HG03457 (cell line): ENCODE measurements at regions not wholly inside any gene's neighbourhood (a gene's known extent, or its start where the extent isn't known, plus 50 kb on each side); places are given as distances from the start of the nearest gene placed in this dataset.
"Not testable (repeated sequence)": the region's sequence is repeated elsewhere in the genome, so short reads cannot be mapped to it uniquely, and the experiment has no call there.

ENCODE experiments used
- ATAC-seq: cut with Tn5 transposase; IDR thresholded peaks from one replicate; pipeline ENCODE4 v1.9.1; 2021; ENCODE audit warnings: moderate number of reproducible peaks; ENCODE audit not compliant: unreplicated experiment

DNA sequence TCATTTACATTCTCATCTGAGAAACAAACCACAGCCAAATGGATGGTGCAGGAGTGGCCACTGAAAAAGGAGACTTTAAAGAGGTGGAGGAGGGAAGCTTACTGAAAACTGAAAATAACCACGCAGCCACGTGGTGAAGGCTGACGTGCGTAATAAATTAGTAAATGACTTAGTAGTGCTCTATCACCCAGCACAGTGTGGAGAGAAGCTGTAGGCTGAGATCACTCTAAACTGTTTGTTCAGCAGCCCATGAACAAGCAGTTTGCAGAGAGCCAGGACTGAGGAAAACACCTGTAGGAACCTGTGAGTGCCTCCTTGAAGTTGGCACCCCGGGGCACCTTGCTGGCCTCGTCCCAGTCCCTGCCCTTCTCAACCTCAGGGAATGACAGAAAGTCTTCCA is 193.0 kb downstream of the TXNL1 start:
- ATAC-seq = no peak

DNA sequence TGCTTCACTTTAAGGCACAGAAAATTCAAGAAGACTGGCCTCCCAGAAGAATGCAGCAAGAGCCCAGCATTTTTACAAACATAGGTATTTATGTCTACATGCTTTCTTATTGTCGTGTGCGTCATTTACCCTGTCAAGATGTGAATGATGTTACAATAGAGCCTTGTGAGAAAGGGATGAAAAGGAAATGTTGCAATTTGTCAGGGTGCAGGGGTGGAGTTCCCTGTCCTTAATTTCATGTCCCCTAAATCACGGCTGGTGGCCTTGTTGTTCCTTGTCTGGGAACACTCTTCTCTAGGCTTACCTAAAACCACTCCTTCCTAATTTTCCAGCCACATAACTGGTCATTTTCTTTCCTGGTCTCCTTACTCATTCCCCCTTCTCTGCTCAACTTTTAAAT is 194.2 kb downstream of the TXNL1 start:
- no peak for ATAC-seq

DNA sequence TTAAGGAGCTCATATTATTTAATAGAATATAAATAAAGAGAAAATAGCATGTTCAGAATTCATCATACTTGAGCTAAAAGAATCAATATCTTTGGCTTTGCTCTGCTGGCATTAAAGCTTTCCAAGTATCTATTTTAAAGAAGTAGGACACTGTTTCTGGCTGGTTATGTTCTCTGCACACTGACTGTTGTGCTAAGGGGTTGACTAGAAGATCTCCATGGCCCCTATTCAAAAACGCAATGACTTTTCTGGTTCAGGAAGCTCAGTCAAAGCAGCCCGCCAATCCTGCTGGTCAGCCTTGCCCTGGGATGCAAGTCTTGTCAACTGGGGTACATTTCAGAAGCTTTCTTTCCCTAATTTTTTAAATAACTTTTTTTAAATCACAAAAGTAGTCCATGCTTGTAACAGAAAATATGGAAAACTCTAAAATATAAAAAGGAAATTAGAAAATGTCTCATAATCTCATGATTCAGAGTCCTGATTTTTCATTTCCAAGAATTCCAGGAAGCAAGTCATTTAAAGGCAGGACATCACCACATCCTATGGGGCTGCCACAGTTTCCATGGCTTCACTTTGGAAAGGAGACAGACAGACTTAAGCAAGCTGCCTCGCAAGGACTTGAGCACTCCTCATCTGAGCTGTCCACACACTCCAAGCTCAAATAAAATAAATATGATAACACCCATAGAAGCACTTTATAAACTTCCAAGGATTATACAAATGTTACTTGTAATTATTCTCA is 195.1 kb downstream of the TXNL1 start:
- ATAC-seq = no peak

DNA sequence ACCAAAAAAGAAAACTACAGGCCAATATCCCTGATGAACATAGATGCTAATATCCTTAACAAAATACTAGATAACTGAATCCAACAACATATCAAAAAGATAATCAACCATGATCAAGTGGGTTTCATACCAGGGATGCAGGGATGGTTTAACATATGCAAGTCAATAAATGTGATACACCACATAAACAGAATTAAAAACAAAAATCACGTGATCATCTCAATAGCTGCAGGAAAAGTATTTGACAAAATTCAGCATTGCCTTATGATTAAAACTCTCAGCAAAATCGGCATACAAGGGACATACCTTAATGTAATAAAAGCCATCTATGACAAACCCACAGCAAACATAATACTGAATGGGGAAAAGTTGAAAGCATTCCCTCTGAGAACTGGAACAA is 199.9 kb downstream of the TXNL1 start:
- ATAC-seq = not testable (repeated sequence)

DNA sequence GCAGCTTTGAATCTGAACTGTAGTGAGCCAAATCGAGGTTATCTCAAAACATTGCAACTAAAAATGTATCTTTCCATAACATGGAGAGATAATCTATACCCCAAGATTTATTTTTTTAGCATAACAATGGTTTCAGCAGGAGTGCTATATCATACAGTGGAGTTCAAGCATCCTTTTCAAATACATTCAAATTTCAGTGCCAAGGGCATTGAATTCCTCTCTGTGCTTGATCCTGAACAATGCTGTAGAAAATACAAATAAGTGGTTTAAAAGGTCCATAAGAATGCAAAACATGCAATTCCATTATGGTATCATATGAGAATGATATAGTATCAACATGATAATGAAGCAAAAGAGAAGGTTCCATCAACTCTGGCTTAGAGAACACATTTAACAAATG is 201.7 kb downstream of the TXNL1 start:
- ATAC-seq = no peak

DNA sequence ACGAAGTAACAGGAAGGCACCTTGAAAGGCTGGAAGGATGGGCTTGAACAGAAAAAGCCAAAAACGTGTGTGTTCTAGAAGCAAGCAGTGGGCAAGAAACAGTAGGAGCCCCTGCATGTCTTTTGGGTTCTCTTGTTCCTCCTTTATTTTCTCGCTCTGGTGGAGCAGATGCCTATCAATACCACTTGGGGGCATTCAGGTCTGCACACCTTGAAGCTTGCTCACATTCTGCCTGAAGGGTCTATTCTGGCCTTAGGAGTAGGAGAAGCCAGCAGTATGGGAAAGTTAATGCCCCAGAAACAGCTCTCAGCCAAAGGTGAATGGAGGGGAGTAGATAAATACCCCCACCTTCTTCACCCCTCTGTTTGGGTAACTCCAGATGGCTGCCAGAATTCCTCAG is 204.5 kb downstream of the TXNL1 start:
- ATAC-seq = no peak

DNA sequence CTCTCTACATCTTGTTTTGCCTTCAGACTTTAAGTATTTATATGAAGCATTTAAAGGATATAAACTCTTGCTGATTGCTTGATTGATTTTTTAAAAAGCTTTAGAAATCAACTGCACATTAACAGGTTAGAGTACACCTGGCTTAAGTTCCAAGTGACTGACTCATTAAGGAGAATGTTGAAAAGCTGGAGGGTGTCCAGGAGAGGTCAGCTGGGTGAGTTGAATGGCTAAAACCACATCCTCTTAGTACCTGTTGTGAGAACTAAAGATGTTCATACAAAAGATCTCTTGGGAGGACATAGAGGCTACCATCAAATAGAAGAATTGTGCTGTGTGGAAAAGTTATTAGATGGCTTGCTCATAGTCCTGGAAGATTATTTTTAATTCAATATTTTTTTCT is 206.8 kb downstream of the TXNL1 start:
- no peak for ATAC-seq

DNA sequence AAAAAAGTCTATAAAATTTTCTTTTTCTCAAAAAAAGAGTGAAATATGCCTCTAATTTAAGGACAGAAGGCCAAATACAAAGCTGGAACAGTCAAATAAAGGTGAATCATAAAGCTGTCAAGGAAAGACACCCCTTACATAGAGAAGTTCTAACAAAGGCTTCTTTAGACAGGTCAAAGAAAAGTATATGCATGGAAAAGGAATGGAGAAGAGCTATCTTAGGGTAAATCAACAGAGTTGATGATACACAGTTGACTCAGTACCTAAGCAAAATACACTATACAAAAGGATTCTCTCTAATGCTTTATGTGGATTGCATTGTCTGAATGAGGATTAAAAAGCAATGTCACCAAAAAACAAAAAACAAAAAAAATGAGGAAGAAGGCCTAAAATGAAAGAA is 214.8 kb downstream of the TXNL1 start:
- ATAC-seq = no peak

DNA sequence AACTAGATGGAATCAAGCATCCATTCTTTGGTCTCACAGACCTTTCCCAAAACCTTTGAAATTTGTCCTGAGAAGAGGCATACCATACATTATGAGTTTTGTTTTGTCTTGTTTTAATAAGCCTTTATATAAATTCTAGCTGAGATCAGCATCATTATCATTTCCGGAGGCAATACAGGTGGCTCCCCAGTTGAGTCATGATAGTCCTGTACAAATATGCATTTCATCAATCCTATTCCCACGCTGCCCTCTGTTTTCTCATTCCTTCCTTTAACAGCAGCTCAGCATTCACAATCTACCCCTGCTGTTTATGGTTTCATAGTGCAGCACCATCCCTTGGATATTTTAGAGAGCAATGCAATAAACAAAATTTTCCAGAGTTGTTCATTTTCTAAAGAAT is 216.7 kb downstream of the TXNL1 start:
- no peak for ATAC-seq

DNA sequence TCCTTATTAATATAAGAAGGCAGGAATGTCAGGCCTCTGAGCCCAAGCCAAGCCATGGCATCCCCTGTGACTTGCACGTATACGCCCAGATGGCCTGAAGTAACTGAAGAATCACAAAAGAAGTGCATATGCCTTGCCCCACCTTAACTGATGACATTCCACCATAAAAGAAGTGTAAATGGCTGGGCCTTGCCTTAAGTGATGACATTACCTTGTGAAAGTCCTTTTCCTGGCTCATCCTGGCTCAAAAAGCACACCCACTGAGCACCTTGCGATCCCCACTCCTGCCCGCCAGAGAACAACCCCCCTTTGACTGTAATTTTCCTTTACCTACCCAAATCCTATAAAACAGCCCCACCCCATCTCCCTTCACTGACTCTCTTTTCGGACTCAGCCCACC is 217.5 kb downstream of the TXNL1 start:
- ATAC-seq = not testable (repeated sequence)

DNA sequence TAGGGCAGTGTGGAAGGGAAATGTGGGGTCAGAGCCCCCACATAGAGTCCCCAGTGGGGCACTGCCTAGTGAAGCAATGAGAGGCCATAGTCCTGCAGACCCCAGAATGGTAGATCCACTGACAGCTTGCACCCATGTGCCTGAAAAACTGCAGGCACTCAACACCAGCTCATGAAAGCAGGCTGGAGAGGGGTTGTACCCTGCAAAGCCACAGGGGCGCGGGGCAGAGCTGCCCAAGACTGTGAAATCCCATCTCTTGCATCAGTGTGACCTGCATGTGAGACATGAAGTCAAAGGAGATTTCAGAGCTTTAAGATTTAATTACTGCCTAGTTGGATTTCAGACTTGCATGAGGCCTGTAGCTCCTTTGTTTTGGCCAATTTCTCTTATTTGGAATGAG is 224.0 kb downstream of the TXNL1 start:
- no peak for ATAC-seq

DNA sequence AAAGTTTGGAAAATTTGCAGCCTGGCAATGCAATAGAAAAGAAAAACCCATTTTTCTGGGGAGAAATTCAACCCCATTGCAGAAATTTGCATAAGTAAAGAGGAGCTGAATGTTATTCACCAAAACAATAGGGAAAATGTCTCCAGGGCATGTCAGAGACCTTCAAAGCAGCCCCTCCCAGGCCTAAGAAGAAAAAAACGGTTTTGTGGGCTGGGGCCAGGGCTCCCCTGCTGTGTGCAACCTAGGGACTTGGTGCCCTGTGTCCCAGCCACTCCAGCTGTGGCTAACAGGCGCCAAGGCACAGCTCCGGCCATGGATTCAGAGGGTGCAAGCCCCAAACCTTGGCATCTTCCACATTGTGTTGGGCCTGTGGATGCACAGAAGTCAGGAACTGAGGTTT is 224.5 kb downstream of the TXNL1 start:
- ATAC-seq = no peak

DNA sequence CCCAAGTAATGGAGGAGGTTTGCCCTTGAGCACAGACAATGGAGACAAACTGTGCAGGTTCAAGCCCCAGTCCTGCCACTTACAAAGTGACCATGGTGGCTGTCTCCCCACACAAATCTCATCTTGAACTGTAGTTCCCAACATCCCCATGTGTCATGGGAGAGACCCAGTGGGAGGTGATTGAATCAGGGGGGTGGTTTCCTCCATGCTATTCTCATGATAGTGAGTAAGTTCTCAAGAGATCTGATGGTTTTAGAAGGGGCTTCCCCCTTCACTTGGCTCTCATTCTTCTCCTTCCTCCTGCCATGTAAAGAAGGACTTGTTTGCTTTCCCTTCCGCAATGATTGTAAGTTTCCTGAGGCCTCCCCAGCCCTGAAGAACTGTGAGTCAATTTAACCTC is 225.4 kb downstream of the TXNL1 start:
- no peak for ATAC-seq

DNA sequence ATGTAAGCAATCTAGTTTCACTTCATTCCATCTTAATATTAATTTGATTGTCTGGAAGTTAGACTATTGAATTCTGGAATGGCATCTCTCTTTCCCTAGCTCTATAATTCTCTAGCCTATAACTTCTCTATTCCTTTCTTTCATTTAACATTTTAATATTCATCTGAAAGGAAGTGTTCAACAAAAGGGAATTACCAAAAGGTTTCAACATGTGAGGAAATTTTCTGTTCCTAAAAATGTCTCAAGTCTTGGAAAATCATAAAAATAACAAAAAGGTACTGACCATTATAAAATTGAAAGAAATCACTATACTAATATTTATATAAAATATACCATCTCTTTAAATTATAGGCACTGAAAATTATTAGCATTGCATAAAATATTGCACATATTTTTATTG is 228.7 kb downstream of the TXNL1 start:
- ATAC-seq = no peak

DNA sequence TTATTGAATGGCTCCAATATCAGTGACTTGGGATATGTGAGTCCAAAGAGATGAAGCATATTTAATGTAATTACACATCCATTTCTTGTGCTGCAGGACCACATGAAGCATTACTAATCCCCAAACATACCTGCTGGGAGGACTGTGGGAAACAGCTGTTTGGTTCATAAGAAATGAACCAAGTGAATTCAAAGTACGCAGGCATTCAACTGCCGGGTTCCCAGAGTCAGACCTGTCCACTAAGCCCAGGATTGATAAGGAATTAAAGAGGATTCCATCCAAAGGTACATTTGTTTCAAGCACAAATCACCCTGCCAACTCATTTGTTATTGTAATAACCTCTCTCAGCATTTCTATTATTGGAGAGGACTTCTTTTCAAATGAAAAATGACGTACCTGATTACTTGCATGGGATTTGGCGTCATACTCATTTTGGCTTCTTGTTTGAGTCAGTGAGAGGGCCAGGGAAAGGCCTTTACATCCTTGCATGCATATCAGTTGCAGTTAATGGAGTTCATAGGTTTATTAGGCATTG is 230.7 kb downstream of the TXNL1 start:
- no peak for ATAC-seq

DNA sequence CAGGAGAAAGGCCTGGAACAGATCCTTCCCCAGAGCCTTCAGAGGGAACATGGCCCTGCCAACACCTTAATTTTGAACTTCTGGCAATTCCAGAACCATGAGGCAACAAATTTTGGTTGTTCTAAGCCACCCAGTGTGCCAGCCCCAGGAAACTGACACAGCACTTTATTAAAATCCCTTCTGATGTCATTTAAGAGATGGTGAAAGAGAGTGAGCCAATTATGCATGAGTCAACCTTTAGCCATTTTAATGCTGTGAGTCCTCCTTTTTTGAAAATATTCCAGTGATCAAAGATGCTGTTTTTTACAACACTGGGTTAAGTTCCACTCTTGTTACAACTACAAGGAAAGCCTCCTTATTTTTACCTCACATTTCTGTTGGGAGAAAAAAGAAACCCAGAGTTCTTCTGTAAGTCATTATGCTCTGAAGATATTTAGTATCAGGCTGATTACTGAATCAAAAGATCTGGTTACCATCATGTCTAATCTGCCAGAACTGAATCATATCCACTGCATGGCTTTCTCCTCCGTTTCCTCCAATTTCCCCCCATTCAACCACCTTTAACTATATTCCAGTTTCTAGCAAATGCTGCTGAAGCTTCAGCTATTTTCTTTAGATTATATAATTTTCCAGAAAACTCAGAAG is 235.4 kb downstream of the TXNL1 start:
- ATAC-seq = no peak

DNA sequence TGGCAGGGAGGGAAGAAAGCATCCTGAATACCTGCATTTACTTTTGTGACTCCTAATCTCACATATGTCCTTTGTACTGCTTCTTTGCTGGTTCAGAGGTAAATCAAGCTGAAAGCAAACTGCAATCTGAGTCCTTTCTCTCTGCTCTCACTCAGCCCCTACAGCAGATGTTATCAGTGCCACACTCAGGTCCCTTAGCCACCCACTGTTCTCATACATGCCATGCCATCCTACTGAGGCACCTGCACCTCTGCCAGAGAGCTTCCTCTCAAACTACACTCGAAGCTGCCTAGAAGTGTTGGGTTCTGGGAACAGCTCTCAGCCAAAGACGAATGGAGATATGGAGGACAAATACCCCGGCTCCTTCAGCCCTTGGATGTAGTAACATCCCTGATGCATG is 244.5 kb downstream of the TXNL1 start:
- no peak for ATAC-seq

DNA sequence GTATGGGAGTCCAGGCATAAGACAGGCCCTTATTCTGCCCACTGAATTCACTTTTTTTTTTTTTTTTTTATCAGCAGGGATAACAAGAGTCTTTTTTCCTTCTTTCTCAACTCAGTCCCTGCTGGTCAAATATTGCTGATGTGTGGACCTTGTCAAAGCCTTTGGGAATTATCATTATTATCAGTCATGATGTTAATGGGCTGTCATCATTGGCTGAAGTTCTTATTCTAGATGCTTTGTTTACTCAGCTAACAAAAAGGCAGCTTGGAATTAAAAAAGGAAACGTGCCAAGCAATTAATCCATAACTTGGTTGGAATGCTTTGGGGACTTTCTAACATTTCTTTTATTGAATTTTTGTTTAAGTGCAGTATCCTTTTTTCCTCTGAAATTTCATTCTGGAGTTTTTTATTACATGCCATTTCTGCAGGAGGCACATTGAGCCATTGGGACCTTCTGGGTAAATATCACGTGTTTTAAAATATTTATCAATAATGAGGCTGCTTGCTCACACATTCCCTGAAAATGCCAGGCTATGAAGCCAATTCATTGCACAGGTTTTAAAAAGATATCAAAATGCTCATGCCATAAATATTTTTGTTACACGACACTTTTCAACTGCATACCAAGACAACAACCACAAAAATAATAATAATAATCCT is 246.3 kb downstream of the TXNL1 start:
- ATAC-seq = no peak

DNA sequence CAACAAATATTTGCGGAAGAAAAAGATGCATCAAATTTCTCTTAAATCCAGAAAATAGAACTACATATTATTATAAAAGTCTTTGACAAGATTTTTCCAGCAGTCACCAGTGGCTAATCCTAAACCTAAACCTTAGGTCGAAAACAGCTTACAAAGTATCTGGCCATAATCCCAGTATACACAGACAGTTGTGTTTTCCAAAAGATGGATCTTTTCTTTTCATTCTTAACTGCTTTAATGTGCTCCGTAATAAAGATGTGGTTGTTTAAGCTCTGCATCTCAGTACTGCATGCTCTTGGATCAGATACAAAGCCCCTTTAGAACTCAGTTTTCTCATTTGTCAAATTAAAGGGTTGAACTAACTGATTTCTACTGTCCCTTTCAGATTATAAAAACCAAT is 247.8 kb downstream of the TXNL1 start:
- ATAC-seq = no peak

DNA sequence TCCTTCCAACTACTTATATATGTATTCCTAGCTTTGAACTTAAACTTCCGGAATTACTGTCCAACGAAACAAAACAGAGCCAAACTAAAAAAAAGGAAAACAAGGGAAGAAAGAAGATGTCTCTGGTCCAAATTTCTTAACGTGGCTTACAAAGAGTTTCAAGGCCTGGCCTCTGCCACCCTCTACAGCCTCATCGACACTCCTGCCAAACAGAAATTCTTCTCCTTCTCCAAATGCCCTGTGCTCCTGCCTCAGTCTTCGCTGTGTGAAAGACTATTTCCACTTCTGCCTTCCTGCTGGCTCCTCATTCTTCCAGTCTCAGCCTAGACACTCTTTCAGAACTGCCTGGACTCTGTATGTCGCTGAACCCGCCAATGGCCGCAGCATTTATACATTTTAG is 249.2 kb downstream of the TXNL1 start:
- ATAC-seq = no peak

DNA sequence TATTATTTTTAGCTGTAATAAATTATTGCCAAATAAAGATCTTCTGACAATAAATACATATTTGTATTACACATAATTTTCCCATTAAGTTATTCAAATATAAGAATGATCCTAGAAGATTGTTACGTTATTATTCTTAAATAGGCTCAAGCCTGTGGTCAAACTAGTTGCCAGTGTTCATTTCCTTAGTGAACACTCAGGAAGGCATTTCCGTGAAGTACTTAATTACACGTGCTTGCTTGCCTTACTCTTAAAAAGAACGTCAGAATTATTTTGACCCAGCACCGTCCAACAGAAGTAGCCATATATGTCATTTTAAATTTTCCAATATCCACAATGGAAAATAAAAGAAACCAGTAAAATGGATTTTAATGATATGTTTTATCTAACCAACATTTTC is 249.8 kb downstream of the TXNL1 start:
- ATAC-seq = no peak

DNA sequence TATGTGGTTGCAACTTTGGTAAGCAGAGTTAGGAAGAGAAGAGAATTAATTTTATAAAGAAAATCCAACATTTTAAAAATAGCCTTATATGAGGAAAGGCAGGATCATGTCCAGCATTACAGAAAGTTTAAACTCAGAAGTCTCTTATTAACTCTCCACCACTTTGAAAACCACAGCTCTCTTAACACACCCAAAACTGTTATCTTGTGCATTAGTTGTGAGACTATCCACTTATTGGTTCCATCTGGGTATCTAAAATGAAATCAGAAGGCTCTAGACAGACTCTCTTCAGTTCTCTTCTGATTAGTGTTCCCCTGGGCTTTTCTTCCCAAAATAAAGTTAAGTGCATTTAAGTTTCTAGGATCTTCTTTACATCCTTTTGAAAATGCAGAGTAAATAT is 251.5 kb downstream of the TXNL1 start:
- no peak for ATAC-seq
